22Rv1 (cell line): ENCODE measurements at regions not wholly inside any gene's neighbourhood (a gene's known extent, or its start where the extent isn't known, plus 50 kb on each side); places are given as distances from the start of the nearest gene placed in this dataset.

Experiments used
- H3K27ac ChIP-seq: fragments of 450-650 bp; 2 replicates; pipeline ENCODE4 v1.5.1; 2017
- ZFX ChIP-seq: fragments of 450-650 bp; IDR thresholded peaks from 2 replicates; pipeline ENCODE4 v1.6.1; 2017; ENCODE audit warnings: antibody characterized with exemption, borderline replicate concordance
- TF ChIP-seq, protein P1 (sequence below): fragments of 450-650 bp; IDR thresholded peaks from 2 replicates; pipeline ENCODE4 v1.5.1; 2017; ENCODE audit warnings: mild to moderate bottlenecking

DNA sequence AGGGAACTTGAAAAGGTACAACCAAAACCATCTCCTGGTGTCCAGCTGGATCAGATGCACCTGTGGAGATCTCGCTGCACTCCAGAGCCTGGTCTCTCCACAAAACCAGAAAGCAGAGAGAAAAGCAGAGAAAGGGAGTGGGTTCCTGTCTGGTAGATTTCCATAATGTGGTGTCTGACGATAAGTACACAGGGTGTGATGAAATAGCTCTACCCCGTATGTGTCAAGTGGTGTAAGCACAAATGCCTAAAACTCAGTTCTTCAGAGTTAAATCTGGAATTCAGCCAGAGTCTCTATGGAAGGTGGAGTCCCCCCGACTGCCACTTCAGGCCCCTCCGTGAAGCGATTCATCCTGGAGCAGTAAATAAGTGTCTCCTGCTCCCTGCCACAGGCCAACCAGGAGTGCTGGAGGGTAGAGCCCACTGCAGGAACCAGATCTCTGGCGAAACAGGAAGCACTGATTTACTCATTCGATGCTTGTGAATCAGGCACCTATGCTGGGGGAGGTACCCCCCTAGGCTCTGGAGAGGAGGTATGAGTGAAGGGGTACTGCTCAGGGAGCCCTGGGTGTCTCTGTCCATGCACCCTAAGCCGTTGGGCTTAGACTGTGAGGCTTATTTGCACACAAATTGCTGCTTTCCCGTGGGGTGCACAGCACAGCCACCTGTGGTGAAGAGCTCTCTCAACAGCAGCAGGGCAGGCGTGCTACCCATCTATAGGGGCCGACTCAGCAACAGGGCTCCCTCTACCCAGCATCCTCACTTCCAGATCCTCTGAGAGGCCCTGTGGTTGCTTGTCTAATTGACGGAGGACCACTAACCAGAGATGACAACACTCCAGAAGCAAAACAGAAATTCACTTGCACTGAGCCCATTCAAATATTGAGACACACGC lies 97.1 kb upstream of the MYOCD start:
- no peak overlapping the region for H3K27ac ChIP-seq

DNA sequence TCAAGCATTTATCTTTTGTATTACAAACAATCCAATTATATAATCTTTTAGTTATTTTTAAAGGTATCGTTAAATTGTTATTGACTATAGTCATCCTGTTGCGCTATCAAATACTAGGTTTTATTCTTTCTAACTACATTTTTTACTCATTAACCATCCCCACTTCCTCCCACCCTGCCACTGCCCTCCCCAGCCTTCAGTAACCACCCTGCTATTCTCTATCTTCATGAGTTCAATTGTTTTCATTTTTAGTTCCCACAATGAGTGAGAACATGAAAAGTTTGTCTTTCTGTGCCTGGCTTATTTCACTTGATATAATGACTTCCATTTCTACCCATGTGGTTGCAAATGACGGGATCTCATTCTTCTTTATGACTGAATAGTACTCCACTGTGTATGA lies 94.1 kb upstream of the MYOCD start:
- TF ChIP-seq, protein P1, sequence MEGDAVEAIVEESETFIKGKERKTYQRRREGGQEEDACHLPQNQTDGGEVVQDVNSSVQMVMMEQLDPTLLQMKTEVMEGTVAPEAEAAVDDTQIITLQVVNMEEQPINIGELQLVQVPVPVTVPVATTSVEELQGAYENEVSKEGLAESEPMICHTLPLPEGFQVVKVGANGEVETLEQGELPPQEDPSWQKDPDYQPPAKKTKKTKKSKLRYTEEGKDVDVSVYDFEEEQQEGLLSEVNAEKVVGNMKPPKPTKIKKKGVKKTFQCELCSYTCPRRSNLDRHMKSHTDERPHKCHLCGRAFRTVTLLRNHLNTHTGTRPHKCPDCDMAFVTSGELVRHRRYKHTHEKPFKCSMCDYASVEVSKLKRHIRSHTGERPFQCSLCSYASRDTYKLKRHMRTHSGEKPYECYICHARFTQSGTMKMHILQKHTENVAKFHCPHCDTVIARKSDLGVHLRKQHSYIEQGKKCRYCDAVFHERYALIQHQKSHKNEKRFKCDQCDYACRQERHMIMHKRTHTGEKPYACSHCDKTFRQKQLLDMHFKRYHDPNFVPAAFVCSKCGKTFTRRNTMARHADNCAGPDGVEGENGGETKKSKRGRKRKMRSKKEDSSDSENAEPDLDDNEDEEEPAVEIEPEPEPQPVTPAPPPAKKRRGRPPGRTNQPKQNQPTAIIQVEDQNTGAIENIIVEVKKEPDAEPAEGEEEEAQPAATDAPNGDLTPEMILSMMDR, result no peak
- no peak for TF ChIP-seq ZFX
- H3K27ac ChIP-seq, result no peak overlapping the region

More for the DNA sequence above, 97.1 kb upstream of the MYOCD start:
- TF ChIP-seq, protein P1, result no peak
- TF ChIP-seq ZFX, result no peak

DNA sequence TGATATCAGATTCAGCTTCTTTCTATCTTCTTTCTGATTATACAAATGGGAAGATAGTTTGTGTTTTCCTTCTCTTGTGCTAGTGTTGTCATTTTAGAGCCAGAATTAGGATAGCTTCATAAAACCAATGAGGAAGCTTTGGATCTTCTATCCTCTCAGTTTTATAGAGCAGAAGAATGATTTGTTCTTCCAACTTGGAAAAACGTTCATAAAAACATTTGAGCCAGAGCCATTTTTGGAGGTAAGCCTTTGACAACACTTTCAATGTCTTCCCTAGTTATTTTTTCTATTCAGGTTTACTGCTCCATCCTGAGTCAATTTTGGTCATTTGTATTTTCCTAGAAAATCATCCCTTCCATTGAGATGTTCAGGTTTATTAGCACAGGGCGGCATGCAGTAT lies 91.2 kb upstream of the MYOCD start:
- TF ChIP-seq ZFX, result no peak
- TF ChIP-seq, protein P1, result no peak
- H3K27ac ChIP-seq, result no peak overlapping the region

DNA sequence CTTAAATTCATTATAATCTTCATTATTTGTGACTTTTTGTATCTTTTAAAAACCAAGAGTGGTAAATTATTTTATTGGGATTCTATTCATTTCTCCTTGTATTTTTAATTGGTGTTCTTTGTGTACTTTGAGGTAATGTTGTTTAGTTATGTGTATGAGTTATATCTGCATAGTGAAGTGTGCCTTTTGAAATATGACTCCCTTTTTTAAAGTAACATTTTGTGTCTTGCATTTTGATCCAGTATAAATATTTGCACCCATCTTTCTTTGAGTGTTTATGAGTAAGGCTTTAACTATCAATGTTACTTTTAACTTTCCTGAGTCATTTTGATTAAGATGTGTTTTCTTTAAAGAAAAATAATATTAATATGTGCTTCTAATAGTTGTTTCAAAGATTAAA lies 90.0 kb upstream of the MYOCD start:
- TF ChIP-seq, protein P1, result no peak
- no peak for TF ChIP-seq ZFX
- H3K27ac ChIP-seq, result no peak overlapping the region

DNA sequence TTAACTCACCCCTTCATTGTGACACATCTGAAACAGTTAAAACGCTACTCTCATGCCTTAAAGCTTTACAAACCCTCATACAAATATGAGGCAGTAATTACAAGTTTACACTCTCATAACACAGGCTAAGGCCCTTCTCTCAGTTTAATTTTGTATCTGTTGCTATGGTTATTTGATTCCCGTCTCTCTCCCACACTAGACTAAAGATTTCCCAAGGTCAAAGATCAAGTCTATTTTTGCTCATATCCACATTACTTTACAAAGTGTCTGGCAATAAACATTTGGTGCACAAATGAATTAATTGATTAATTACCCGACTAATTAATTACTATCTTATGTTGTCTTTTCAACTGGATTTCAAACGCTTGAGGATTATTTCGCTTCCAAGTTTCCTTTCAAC lies 86.4 kb upstream of the MYOCD start:
- H3K27ac ChIP-seq, result no peak overlapping the region
- TF ChIP-seq, protein P1, result no peak
- TF ChIP-seq ZFX, result no peak

DNA sequence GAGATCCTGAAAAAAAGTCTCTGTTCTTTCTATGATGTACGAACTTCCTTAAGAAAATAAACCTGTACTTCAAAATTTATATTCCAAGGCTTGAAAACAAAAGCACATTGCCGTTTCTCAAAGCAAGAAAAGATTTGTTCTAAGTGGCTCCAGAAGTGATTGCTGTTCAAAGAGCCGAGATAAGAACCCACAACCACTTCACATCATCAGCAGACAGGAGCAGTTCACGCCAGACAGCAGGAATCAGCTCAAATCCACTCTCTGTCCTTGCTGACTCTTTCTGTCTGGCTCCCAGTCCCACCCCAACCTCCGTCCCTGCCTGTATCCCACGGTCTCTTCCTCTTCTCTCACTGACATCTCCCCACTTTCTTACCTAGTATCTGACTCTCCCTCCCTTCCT lies 85.0 kb upstream of the MYOCD start:
- TF ChIP-seq, protein P1, result no peak
- TF ChIP-seq ZFX, result no peak
- H3K27ac ChIP-seq, result no peak overlapping the region

DNA sequence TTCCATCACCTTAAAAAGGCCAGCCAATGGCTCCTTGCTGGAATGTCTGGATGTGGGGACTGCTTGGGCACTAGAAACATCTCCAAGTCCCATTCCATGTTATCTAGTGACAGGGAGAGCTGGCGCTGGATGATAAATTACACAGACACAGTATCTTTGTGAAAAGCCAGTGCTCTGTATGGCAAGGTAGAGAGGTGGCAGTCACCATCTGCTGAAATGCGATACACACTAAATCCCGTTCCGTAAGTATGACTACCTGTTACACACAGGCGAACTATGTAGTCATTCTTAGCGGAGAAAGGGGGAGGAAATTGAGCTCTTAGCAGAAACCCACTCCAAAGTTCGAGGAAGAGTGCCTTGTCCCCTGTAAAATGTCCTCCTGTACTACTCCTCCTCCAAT lies 81.0 kb upstream of the MYOCD start:
- TF ChIP-seq, protein P1, result no peak
- no peak for TF ChIP-seq ZFX
- no peak overlapping the region for H3K27ac ChIP-seq
